Ovary (tissue), 7 donors: ENCODE measurements at regions not wholly inside any gene's neighbourhood (a gene's known extent, or its start where the extent isn't known, plus 50 kb on each side); places are given as distances from the start of the nearest gene placed in this dataset.

Experiments
- DNase-seq, 5 donors: peaks; one replicate each; pipeline ENCODE4 v3.0.0-alpha.2; 2019 to 2020
- H3K27ac ChIP-seq, 2 donors: fragments of 200-600 bp; one replicate each; pipeline versions ENCODE4 v1.5.1 to v1.8.0; 2019 to 2022
- H3K27me3 ChIP-seq: fragments of 200-600 bp; one replicate; pipeline ENCODE4 v1.8.0; 2022
- H3K36me3 ChIP-seq: fragments of 200-600 bp; sonication (generic); one replicate; pipeline ENCODE4 v1.5.1; 2019
- H3K4me1 ChIP-seq: one replicate; pipeline ENCODE4 v1.8.1; 2013; ENCODE audit warnings: mild to moderate bottlenecking, moderate library complexity; ENCODE audit not compliant: insufficient read depth
- H3K4me3 ChIP-seq: fragments of 200-600 bp; sonication (generic); one replicate; pipeline ENCODE4 v1.5.1; 2017
- H3K9me3 ChIP-seq, 2 donors: fragments of 200-600 bp in 1 of 2; sonication (generic) in 1 of 2; one replicate each; pipeline versions ENCODE4 v1.5.1 to v1.8.1; 2013 to 2019; ENCODE audit warnings: mild to moderate bottlenecking in 1 of 2, moderate library complexity in 1 of 2
- EP300 ChIP-seq: sonication (generic); formaldehyde crosslinking; IDR thresholded peaks from one replicate; pipeline ENCODE4 v1.6.1; 2017; ENCODE audit warnings: antibody characterized with exemption
- POLR2A ChIP-seq: fragments of 450-650 bp; IDR thresholded peaks from one replicate; pipeline ENCODE4 v1.6.1; 2017; ENCODE audit warnings: antibody characterized with exemption, mild to moderate bottlenecking, moderate library complexity
- WGBS, 3 donors: extraction: QIAGEN DNeasy Blood & Tissue Kit in 1 of 3; methylation state at CpG; one replicate each; pipeline versions ENCODE4 v1.1.5 to v1.1.7; 2013 to 2017; 5-methylcytosine and 5-hydroxymethylcytosine counted together
- intact Hi-C, 4 donors: fragments of 100-400 bp; cut with DNase I; formaldehyde crosslinking; loops; one replicate each; pipeline versions ENCODE4 v1.11.0 to v1.15.1; 2022 to 2023
- TF ChIP-seq, protein P1 (sequence below), 3 donors: fragments of 450-650 bp in 2 of 3; fragments of 200-600 bp in 1 of 3; IDR thresholded peaks; one replicate each; pipeline versions ENCODE4 v1.5.1 to v1.8.0; 2016 to 2022; ENCODE audit warnings: antibody characterized with exemption in 3 of 3, mild to moderate bottlenecking in 1 of 3
- donor health status: DM: no; HTN: no; CAD: no; lungs with moderate emphysema.
- donor health status: DM: no; HTN: no; CAD: no.
- donor health status: Bipolar disorder and iron deficiency.
- donor health status: DM: no; HTN: no; CAD: no.
- donor health status: DM: yes; HTN: yes; CAD: no.

DNA sequence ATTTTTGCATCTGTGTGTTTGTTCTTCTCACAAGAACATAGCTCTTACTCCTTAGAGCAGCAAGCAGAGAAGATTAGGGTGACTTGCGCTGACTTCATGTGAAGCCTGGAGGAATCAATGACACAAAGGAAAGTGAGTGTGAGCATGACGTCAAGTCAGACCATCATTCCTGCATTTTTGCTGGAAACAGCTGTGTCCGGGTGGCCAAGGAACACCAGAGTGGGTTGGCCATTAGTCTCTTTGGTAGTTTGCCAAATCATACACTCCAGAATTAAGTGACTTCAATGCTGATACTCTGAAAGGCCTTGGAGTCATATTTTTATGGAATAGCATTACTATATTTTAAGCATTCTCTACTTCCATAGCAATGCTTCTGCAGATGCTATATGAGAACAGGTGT, 597.2 kb downstream of the DCDC2C start:
- no peak for TF ChIP-seq POLR2A
- no peak for TF ChIP-seq EP300
- TF ChIP-seq, protein P1, sequence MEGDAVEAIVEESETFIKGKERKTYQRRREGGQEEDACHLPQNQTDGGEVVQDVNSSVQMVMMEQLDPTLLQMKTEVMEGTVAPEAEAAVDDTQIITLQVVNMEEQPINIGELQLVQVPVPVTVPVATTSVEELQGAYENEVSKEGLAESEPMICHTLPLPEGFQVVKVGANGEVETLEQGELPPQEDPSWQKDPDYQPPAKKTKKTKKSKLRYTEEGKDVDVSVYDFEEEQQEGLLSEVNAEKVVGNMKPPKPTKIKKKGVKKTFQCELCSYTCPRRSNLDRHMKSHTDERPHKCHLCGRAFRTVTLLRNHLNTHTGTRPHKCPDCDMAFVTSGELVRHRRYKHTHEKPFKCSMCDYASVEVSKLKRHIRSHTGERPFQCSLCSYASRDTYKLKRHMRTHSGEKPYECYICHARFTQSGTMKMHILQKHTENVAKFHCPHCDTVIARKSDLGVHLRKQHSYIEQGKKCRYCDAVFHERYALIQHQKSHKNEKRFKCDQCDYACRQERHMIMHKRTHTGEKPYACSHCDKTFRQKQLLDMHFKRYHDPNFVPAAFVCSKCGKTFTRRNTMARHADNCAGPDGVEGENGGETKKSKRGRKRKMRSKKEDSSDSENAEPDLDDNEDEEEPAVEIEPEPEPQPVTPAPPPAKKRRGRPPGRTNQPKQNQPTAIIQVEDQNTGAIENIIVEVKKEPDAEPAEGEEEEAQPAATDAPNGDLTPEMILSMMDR (IDR thresholded peaks at IDR 0.05): no peak
- Histone ChIP-seq H3K4me3 (no peak overlapping the region), H3K4me1 (no peaks in the 10 kb centered on the region), H3K27me3 (no peaks in the 10 kb centered on the region), H3K36me3 (no peaks in the 10 kb centered on the region), H3K9me3 (no peaks in the 10 kb centered on the region), H3K27ac (no peak overlapping the region)
- intact Hi-C loops: no loop called here
- no peak for DNase-seq
- WGBS, 3 donors: 72 to 83% (median 79%) methylated on average over 3 of the region's 3 CpGs

DNA sequence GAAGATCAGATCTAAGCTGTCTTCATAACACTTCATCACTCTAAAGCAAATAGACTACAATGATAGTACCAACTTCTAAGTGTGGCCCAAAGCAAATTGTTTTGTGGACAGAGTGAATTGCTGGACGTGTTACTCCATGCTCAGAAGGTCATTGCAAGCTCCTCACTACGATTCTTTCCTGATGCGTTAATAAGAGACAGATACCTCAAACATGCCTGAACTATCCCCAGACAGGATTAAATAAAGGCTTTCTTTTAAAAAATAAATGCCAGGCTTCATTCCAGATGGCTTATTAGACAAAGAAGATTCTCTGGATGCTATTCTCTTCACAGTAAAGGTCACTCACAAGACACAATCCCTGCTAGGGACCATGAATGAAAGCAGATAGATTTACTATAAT, 621.2 kb downstream of the DCDC2C start:
- Histone ChIP-seq H3K27ac (no peak overlapping the region), H3K4me1 (no peaks in the 10 kb centered on the region), H3K4me3 (no peak overlapping the region), H3K27me3 (no peaks in the 10 kb centered on the region), H3K36me3 (no peaks in the 10 kb centered on the region), H3K9me3 (no peaks in the 10 kb centered on the region)
- 70 to 81% (median 73%) methylated on average over 3 of the region's 3 CpGs for WGBS, 3 donors
- intact Hi-C loops: no loop called here
- DNase-seq: no peak
- TF ChIP-seq EP300 (no peak), POLR2A (no peak)
- TF ChIP-seq, protein P1 (IDR thresholded peaks at IDR 0.05): no peak

DNA sequence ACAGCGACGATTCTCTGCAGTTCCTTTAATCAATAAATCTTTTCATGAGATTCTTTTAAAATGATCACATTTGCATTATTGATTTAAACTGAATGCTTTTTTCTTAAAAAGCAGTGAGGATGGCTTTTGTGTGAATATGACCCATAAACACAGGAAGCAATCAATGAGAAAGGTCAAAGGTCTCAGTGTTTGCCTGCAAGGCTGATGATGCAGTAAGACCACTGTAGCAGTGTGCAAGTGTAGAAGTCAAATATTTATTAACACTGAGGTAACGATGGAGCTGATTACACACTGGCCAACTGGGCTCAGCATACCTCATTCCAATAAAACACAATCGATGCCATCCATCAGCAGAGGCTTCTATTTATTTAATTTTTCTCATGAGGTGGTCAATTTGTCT, 633.5 kb downstream of the DCDC2C start:
- Histone ChIP-seq H3K27ac (no peak overlapping the region), H3K4me1 (no peaks in the 10 kb centered on the region), H3K27me3 (no peaks in the 10 kb centered on the region), H3K4me3 (no peak overlapping the region), H3K9me3 (no peaks in the 10 kb centered on the region), H3K36me3 (no peaks in the 10 kb centered on the region)
- intact Hi-C loops: no loop called here
- DNase-seq: no peak
- TF ChIP-seq EP300 (no peak), POLR2A (no peak)
- TF ChIP-seq, protein P1 (IDR thresholded peaks at IDR 0.05): no peak
- 60 to 77% (median 61%) methylated on average over 4 of the region's 4 CpGs for WGBS, 3 donors

DNA sequence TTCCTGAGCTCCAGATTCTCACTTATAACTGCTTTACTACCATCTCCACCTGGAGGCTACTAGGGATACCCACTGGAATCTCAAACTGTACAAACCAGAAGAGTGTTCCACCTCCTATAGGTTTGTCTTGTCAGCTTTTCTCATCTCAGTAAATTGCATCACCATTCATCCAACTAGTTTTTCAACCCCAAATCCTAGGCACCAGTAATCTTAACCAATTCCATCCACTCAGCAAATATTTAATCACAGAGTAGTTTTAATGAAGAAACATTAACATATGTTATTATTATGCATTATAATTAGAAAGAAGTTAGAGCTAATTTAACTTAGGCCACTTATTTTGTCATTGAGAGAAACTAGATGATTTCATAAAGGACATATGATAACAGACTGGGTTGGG, 635.0 kb downstream of the DCDC2C start:
- Histone ChIP-seq H3K4me3 (no peak overlapping the region), H3K27ac (no peak overlapping the region), H3K36me3 (no peaks in the 10 kb centered on the region), H3K4me1 (no peaks in the 10 kb centered on the region), H3K9me3 (no peaks in the 10 kb centered on the region), H3K27me3 (no peaks in the 10 kb centered on the region)
- TF ChIP-seq, protein P1 (IDR thresholded peaks at IDR 0.05): no peak
- no peak for TF ChIP-seq POLR2A
- TF ChIP-seq EP300: no peak
- no peak for DNase-seq
- intact Hi-C loops: no loop called here

DNA sequence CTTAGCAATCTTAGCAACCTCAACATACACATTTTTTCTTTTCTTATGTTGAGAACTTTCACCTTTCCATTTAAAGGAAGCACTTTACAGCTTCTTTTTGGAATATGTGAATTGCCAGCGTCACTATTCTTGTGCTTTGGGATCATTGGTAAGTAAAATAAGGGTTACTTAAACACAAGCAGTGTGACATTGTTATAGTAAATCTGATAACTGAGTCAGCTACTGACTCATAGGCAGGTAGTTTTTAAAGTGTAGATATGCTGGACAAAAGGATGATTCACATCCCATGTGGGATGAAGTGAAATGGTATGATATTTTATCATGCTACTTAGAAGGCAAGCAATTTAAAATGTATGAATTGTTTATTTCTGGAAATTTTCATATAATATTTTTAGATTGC, 637.2 kb downstream of the DCDC2C start:
- TF ChIP-seq, protein P1 (IDR thresholded peaks at IDR 0.05): no peak
- TF ChIP-seq EP300 (no peak), POLR2A (no peak)
- Histone ChIP-seq H3K36me3 (no peaks in the 10 kb centered on the region), H3K9me3 (no peaks in the 10 kb centered on the region), H3K4me1 (no peaks in the 10 kb centered on the region), H3K27ac (no peak overlapping the region), H3K27me3 (no peaks in the 10 kb centered on the region), H3K4me3 (no peak overlapping the region)
- intact Hi-C loops: no loop called here
- WGBS, 3 donors: 78 to 88% (median 80%) methylated on average over 1 of the region's 1 CpG
- no peak for DNase-seq
